BJ (cell line): ENCODE measurements at regions not wholly inside any gene's neighbourhood (a gene's known extent, or its start where the extent isn't known, plus 50 kb on each side); places are given as distances from the start of the nearest gene placed in this dataset.
"Not testable (repeated sequence)": the region's sequence is repeated elsewhere in the genome, so short reads cannot be mapped to it uniquely, and the experiment has no call there.

ENCODE experiments used
- CTCF ChIA-PET: fragments of 350-600 bp; formaldehyde crosslinking; extraction: SDS; loops from one replicate; lab custom pipeline; 2021; ENCODE audit warnings: antibody characterized with exemption, inconsistent platforms; lab: Yijun Ruan, JAX
- POLR2A ChIA-PET: fragments of 300-600 bp; sonication (Branson Sonifier 250); formaldehyde crosslinking; extraction: SDS; loops from one replicate; lab custom pipeline; 2021; ENCODE audit warnings: antibody characterized with exemption; lab: Charles Lee
- DNase-seq: peaks from one replicate; pipeline ENCODE4 v3.0.0-alpha.2; 2011; ENCODE audit warnings: low read depth
- H3K27me3 ChIP-seq: 2 replicates; pipeline ENCODE4 v1.6.0; 2011; ENCODE audit warnings: low read length; ENCODE audit not compliant: control insufficient read depth, insufficient read depth
- H3K36me3 ChIP-seq: 2 replicates; pipeline ENCODE4 v1.5.1; 2011; ENCODE audit warnings: low read length; ENCODE audit not compliant: control insufficient read depth, insufficient read depth
- H3K4me3 ChIP-seq: 2 replicates; pipeline ENCODE4 v1.5.1; 2011; ENCODE audit warnings: low read depth, mild to moderate bottlenecking, control low read depth, low read length
- CTCF ChIP-seq: IDR thresholded peaks from 2 replicates; pipeline ENCODE4 v1.5.1; 2011; ENCODE audit warnings: low read depth, mild to moderate bottlenecking, control low read depth, inconsistent platforms, low read length, moderate library complexity; ENCODE audit not compliant: insufficient read depth

DNA sequence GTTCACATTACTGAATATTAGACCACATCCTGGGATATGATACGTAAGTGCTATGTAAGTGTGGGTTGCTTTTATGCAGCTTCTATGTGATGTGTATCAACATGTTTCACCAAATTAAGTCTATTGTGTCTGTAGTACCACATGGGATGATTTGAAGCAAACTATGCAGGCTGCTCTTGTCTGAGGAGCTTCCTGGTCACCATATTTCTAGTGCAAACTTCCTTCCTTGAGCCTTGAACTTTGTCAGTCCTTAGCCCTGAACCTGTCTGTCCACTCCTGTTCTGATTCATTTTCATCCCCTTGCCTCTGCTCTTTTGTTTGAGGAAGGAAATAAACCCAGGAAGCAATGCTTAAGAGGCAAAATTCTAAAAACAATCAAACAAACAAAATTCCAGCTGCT is 117.5 kb upstream of the VANGL1 start:
- ChIA-PET POLR2A (interaction anchor here (0.6 kb wide), 1 partner anchor 224 kb away, joined by 4 read pairs; no protein-coding TSS in a partner anchor), CTCF (interaction anchor here (0.8 to 2.0 kb wide), 5 partner anchors 10 to 385 kb away, joined by 3 to 6 read pairs (median 4); no protein-coding TSS in a partner anchor)
- no peaks in the 10 kb centered on the region for H3K27me3 ChIP-seq
- no peak for DNase-seq
- TF ChIP-seq CTCF: no peak
- no peak overlapping the region for H3K4me3 ChIP-seq
- H3K36me3 ChIP-seq: no peaks in the 10 kb centered on the region

GRCh38 chr1:115522386-115522785 is 119.4 kb upstream of the VANGL1 start:
- TF ChIP-seq CTCF: no peak
- Histone ChIP-seq H3K36me3 (no peaks in the 10 kb centered on the region), H3K4me3 (no peak overlapping the region), H3K27me3 (no peaks in the 10 kb centered on the region)
- DNase-seq: no peak
- ChIA-PET CTCF (interaction anchor here (1.2 kb wide), 1 partner anchor 20 kb away, joined by 6 read pairs; no protein-coding TSS in a partner anchor), POLR2A (interaction anchor here (0.6 kb wide), 1 partner anchor 379 kb away, joined by 3 read pairs; no protein-coding TSS in a partner anchor)

DNA sequence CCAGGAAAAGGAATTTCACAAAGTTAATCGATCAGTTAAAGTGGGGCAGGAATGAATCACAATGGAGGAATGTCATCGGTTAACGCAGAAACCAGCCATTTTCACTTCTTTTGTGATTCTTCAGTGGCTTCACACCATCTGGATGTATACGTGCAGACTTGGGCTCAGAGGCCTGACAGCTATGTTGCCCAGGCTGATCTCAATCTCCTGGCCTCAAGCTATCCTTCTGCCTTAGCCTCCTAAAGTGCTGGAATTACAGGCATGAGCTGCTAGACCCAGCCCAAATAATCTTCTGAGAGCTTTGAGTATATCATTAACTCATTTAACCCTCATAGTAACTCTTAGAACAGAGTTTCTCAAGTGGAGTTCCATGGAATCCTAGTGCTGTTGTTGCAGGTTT is 126.5 kb upstream of the VANGL1 start:
- ChIA-PET CTCF (no interaction called here), POLR2A (no interaction called here)
- Histone ChIP-seq H3K27me3 (no peaks in the 10 kb centered on the region), H3K4me3 (no peak overlapping the region), H3K36me3 (no peaks in the 10 kb centered on the region)
- no peak for TF ChIP-seq CTCF
- DNase-seq: no peak

DNA sequence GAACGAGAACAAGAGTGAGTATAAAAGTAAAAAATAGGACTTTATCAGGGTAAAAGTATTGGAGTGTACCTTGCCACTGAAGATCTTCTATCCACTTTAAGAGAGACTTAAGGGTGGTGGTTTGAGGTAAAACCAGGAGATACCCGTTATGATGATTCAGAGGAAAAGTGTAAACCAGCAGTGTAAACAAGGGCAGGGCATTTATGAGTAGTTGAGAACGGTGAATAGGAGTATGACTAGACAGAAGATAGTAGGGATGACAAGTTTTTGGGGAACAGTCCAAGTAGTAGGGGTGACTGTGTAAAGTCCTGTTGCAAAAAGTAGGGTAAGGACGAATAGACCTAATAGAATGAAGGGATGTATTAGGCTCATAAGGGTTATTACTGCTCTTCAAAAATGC is 131.5 kb upstream of the VANGL1 start:
- H3K27me3 ChIP-seq, CTCF ChIA-PET, H3K36me3 ChIP-seq, POLR2A ChIA-PET, DNase-seq, H3K4me3 ChIP-seq: not testable (repeated sequence)

DNA sequence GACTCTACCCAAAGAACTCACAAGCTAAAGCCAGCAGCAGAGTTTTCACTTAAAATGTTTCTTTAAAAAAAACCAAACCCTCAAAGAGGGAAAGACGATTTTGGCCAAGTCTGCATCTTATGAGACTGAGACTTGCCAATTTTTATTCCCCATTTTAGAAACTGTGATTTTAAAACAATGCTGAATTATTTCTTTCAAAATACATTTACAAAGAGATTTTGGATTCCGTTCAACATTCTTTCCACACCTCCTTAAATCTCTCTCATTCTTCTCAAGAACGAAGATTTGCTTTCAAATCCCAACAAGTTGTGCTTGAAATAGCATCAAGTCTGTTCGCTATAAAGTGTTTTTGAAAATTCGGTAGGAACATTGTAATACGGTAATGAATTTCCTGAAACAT is 133.9 kb upstream of the VANGL1 start:
- no peaks in the 10 kb centered on the region for H3K36me3 ChIP-seq
- TF ChIP-seq CTCF: no peak
- CTCF ChIA-PET: interaction anchor here (0.7 to 3.6 kb wide), 2 partner anchors 35 to 89 kb away, joined by 3 to 19 read pairs; no protein-coding TSS in a partner anchor
- DNase-seq: no peak
- POLR2A ChIA-PET: no interaction called here
- H3K4me3 ChIP-seq: no peak overlapping the region
- H3K27me3 ChIP-seq: no peaks in the 10 kb centered on the region
